IMR-90 (cell line): ENCODE measurements at regions not wholly inside any gene's neighbourhood (a gene's known extent, or its start where the extent isn't known, plus 50 kb on each side); places are given as distances from the start of the nearest gene placed in this dataset.
A peak's percentile ranks its signal among the peaks of the same experiment; 100 is the strongest.

Experiments used
- CEBPB ChIP-seq: IDR thresholded peaks from 2 replicates; pipeline ENCODE4 v1.6.1; 2012; ENCODE audit warnings: low read depth, low read length, improper control_type of control experiment
- MAFK ChIP-seq: IDR thresholded peaks from 2 replicates; pipeline ENCODE4 v1.6.1; 2012; ENCODE audit warnings: low read depth, low read length, improper control_type of control experiment
- POLR2A ChIP-seq: IDR thresholded peaks from 2 replicates; pipeline ENCODE4 v1.6.1; 2012; ENCODE audit warnings: mild to moderate bottlenecking, low read depth, low read length
- RAD21 ChIP-seq: IDR thresholded peaks from 2 replicates; pipeline ENCODE4 v1.6.1; 2012; ENCODE audit warnings: low read length, improper control_type of control experiment
- RFX5 ChIP-seq: IDR thresholded peaks from 2 replicates; pipeline ENCODE4 v1.8.0; 2012; ENCODE audit warnings: low read depth, mild to moderate bottlenecking, low read length, moderate library complexity
- USF2 ChIP-seq: fragments of 150-350 bp; IDR thresholded peaks from 2 replicates; pipeline ENCODE4 v1.6.1; 2017; ENCODE audit warnings: mild to moderate bottlenecking, antibody characterized with exemption, low read length, low read depth
- TF ChIP-seq, protein P1 (sequence below): conservative IDR thresholded peaks from 2 replicates; pipeline ENCODE4 v1.5.1; 2012; ENCODE audit warnings: mild to moderate bottlenecking, low read depth, low read length, improper control_type of control experiment

GRCh38 chr13:108561149-108561548 is 68.3 kb upstream of the MYO16 start:
- TF ChIP-seq POLR2A (no peak), USF2 (no peak), CEBPB (no peak), MAFK (0 out of 2 replicates have a peak, but pooled peaks have one; percentile 34), RFX5 (no peak), RAD21 (no peak)
- TF ChIP-seq, protein P1, sequence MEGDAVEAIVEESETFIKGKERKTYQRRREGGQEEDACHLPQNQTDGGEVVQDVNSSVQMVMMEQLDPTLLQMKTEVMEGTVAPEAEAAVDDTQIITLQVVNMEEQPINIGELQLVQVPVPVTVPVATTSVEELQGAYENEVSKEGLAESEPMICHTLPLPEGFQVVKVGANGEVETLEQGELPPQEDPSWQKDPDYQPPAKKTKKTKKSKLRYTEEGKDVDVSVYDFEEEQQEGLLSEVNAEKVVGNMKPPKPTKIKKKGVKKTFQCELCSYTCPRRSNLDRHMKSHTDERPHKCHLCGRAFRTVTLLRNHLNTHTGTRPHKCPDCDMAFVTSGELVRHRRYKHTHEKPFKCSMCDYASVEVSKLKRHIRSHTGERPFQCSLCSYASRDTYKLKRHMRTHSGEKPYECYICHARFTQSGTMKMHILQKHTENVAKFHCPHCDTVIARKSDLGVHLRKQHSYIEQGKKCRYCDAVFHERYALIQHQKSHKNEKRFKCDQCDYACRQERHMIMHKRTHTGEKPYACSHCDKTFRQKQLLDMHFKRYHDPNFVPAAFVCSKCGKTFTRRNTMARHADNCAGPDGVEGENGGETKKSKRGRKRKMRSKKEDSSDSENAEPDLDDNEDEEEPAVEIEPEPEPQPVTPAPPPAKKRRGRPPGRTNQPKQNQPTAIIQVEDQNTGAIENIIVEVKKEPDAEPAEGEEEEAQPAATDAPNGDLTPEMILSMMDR = no peak
